GM21447 (cell line): ENCODE measurements at regions not wholly inside any gene's neighbourhood (a gene's known extent, or its start where the extent isn't known, plus 50 kb on each side); places are given as distances from the start of the nearest gene placed in this dataset.
"Not testable (repeated sequence)": the region's sequence is repeated elsewhere in the genome, so short reads cannot be mapped to it uniquely, and the experiment has no call there.

Experiments
- ATAC-seq: cut with Tn5 transposase; IDR thresholded peaks from one replicate; pipeline ENCODE4 v1.9.1; 2021; ENCODE audit not compliant: unreplicated experiment

- ATAC-seq = no peak
These were observed 300.8 kb downstream of the BCL11A start for GRCh38 chr2:60252581-60253150.

DNA sequence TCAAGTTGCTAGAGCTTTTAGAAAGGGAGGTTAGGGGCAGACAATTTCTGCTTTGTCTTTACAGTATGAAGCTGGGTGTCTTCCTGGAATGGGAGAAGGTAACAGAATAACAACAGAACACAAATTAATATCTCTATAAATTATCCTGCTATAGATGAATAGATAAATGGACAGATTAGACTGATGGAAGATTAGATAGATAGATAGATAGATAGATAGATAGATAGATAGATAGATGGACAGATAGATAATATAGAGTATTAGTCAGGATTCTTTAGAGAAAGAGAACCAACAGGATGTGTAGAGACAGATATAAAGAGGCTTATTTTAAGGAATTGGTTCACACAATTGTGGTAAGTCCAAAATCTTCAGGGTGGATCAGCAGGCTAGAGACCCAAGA is 302.2 kb downstream of the BCL11A start:
- ATAC-seq = no peak

GRCh38 chr2:60249879-60250278 is 303.6 kb downstream of the BCL11A start:
- no peak for ATAC-seq

GRCh38 chr2:60247471-60247870 is 306.0 kb downstream of the BCL11A start:
- ATAC-seq = no peak

- no peak for ATAC-seq
These were observed 306.9 kb downstream of the BCL11A start for GRCh38 chr2:60246583-60246982.

- ATAC-seq = no peak
These were observed 319.0 kb downstream of the BCL11A start for GRCh38 chr2:60234274-60234986.

DNA sequence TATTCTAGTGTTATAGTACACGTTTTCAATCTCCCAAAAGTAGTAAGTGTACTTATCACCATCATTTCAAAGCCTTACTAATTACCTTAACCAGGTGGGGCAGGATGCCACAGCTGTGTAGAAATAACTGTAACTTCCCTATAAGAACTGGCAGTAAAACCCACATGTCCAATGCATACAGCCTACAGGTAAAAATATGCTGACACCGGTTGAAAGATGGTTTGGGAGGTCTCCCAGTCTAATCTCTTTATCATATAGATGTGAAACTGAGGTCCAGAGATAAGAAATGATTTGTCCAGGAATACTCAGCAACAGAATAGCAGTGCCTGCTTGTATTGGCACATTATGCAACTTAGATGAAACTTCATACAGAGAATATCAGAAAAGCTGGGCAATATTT is 322.9 kb downstream of the BCL11A start:
- ATAC-seq = no peak

DNA sequence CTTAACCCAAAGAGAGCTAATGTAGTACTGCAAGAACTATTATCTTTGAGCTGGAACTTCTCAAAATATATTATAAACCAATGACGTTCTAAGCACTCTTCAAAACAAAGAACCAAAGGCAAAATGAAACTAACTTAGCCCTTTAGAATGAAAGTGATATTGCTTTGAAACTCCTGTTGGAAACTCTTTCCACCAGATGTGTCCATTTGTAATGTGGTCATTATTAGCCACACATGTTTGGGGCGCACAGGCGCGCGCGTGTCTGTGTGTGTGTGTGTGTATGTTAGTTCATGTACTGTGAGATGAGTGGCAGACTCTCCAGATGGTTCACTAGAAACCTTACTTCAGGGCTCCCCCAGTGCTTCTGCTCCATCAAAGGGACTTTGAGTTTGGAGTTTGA is 323.4 kb downstream of the BCL11A start:
- no peak for ATAC-seq

- ATAC-seq = no peak
These were observed 326.5 kb downstream of the BCL11A start for GRCh38 chr2:60226943-60227342.

- ATAC-seq = no peak
These were observed 327.3 kb downstream of the BCL11A start for GRCh38 chr2:60226191-60226590.

DNA sequence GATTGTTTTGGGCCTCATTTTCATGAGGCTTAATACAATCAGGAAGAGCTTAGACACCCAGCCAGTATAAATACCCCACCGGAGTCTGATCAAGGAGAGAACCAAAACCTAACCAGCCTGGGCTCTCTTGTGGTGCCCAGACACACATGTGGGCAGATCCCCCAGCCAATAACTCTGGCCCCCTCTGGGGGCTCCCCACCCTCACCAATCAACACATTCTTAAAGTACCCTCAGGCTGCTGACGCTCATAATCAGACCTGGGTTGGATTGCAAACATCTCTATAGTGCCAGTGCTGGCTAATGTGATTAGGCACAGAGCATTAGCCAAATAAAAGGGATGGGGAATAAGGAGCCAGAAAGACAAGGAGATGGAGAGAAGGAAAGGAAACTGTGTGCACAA is 329.6 kb downstream of the BCL11A start:
- no peak for ATAC-seq

GRCh38 chr2:60221098-60221497 is 332.4 kb downstream of the BCL11A start:
- ATAC-seq = no peak

DNA sequence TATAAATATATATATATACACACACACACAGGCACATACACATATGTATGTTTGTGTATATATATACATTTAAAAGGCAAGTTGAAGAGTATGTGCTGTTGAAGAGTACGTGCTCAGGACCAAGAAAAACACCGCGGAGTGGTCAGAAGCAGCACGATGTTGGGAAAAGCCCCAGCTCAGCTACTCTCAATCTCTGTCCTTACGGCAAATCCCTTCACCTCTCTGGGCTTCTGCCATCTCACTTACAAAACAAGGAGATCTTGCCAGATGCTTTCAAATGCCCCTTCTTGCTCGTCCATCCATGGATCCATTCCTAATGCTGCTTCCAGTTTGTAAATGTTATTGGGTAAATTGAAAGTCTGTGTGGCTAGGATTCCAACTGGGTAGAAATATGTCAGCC is 333.9 kb downstream of the BCL11A start:
- ATAC-seq = no peak

GRCh38 chr2:60216452-60216995 is 336.9 kb downstream of the BCL11A start:
- no peak for ATAC-seq

DNA sequence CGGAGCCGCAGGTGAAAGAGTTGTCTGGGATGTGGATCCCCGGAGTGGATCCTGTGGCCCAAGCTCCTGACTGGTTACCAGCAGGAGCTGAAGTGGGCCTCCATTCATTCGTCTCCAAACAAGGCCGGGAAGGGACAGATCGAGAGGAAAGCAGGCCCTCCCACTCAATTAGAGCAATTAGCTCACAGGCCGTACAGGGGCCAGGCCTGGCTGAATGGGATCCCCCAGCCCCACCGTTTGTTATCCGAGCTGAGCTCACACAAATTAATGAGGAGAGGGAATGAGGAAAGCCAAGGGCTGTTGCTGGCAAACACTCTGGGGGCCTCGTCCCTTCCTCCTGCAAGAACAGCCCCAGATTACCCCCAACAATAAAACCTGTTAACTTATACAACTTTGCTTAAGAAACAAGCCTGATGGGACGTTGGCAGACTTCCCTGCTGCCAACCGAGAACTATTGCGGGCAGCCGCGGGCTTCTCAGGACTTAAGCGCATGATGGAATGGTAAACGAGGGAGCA is 338.0 kb downstream of the BCL11A start:
- no peak for ATAC-seq

DNA sequence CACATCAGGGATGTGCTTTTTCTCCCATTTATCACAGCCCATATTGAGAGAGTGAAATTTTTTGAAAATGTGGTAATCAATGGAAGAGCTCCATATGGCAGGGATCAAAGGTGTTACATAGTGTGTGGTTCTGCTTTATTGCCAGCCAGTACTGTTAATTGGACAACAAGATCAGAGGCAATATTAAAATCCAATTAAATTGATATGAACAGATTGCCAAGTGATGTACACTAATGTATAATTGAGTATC is 338.9 kb downstream of the BCL11A start:
- no peak for ATAC-seq

DNA sequence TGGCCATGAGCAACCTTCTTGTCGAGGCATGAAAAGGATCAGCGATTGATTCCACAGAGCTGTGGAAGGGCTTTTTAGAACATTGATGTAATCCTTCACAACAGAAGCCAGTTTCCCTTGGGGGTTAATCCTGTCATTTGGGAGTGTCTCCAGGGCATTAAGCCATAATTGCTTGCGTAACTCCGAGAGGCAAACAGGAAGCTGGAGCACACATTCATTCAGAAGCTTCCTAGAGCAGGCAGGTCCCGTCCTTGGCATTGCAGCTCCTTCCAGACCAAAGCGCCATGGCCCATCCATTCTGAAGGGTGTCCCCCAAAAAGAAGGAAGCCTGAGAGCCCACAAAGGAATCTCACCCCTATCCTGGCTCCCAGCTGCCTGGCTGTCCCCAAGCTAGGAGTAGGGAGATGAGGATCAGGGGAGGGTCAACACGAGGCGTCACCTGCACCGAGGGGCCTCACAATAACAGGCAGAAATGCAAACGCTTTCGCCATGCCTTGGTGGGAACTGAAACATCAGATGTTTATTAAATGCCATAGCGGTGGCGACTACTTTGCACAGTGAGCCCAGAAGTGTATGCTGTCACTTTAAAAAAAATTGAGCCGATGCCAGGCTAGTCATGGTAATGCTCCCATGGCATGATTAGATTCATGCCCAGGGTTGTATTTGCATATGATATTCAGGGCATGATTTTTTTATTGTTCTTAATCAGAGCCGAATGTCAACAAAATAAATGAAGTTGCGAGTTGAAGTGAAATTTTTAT is 339.4 kb downstream of the BCL11A start:
- no peak for ATAC-seq

- ATAC-seq = no peak
These were observed 341.1 kb downstream of the BCL11A start for GRCh38 chr2:60212181-60212945.

GRCh38 chr2:60189006-60189405 is 364.4 kb downstream of the BCL11A start:
- ATAC-seq = not testable (repeated sequence)

- no peak for ATAC-seq
These were observed 378.2 kb downstream of the BCL11A start for GRCh38 chr2:60175290-60175689.

- ATAC-seq = no peak
These were observed 379.3 kb downstream of the BCL11A start for GRCh38 chr2:60174146-60174545.
